CD4-positive, alpha-beta T cell treated with Interleukin-17A for 1 hour (primary cell): ENCODE measurements at regions not wholly inside any gene's neighbourhood (a gene's known extent, or its start where the extent isn't known, plus 50 kb on each side); places are given as distances from the start of the nearest gene placed in this dataset.

ENCODE experiments used
- DNase-seq: peaks from one replicate; pipeline ENCODE4 v3.0.0-alpha.2; 2020

GRCh38 chr2:180349809-180350208, 342.7 kb upstream of the CWC22 start:
- no peak for DNase-seq

GRCh38 chr2:180343528-180344345, 336.6 kb upstream of the CWC22 start:
- no peak for DNase-seq

- no peak for DNase-seq
Observed at GRCh38 chr2:180337136-180337535, 330.0 kb upstream of the CWC22 start.

- DNase-seq, result no peak
Observed at GRCh38 chr2:180336550-180336949, 329.5 kb upstream of the CWC22 start.

GRCh38 chr2:180334514-180334913, 327.4 kb upstream of the CWC22 start:
- no peak for DNase-seq

- DNase-seq, result no peak
Observed at GRCh38 chr2:180328795-180329422, 321.8 kb upstream of the CWC22 start.

GRCh38 chr2:180327185-180327584, 320.1 kb upstream of the CWC22 start:
- DNase-seq, result no peak

- no peak for DNase-seq
Observed at GRCh38 chr2:180325416-180326120, 318.5 kb upstream of the CWC22 start.

- no peak for DNase-seq
Observed at GRCh38 chr2:180324182-180324581, 317.1 kb upstream of the CWC22 start.

GRCh38 chr2:180322781-180323180, 315.7 kb upstream of the CWC22 start:
- no peak for DNase-seq

- no peak for DNase-seq
Observed at GRCh38 chr2:180319586-180320405, 312.7 kb upstream of the CWC22 start.

- DNase-seq, result no peak
Observed at GRCh38 chr2:180314086-180314485, 307.0 kb upstream of the CWC22 start.

GRCh38 chr2:180312542-180312941, 305.4 kb upstream of the CWC22 start:
- DNase-seq, result no peak

GRCh38 chr2:180307096-180307495, 300.0 kb upstream of the CWC22 start:
- no peak for DNase-seq

GRCh38 chr2:180306346-180306745, 299.2 kb upstream of the CWC22 start:
- no peak for DNase-seq

GRCh38 chr2:180291552-180292421, 284.7 kb upstream of the CWC22 start:
- no peak for DNase-seq

GRCh38 chr2:180291060-180291459, 284.0 kb upstream of the CWC22 start:
- no peak for DNase-seq

- DNase-seq, result no peak
Observed at GRCh38 chr2:180289627-180290026, 282.5 kb upstream of the CWC22 start.

- DNase-seq, result no peak
Observed at GRCh38 chr2:180279581-180279980, 272.5 kb upstream of the CWC22 start.

- DNase-seq, result no peak
Observed at GRCh38 chr2:180276733-180277132, 269.6 kb upstream of the CWC22 start.

- no peak for DNase-seq
Observed at GRCh38 chr2:180268006-180268405, 260.9 kb upstream of the CWC22 start.

- no peak for DNase-seq
Observed at GRCh38 chr2:180261976-180262375, 254.9 kb upstream of the CWC22 start.
